HEK293 (cell line): ENCODE measurements at regions not wholly inside any gene's neighbourhood (a gene's known extent, or its start where the extent isn't known, plus 50 kb on each side); places are given as distances from the start of the nearest gene placed in this dataset.

ENCODE experiments used
- CTCF ChIA-PET: fragments of 350-600 bp; formaldehyde crosslinking; extraction: SDS; loops from one replicate; lab custom pipeline; 2021; ENCODE audit warnings: antibody characterized with exemption; lab: Yijun Ruan, JAX
- POLR2A ChIA-PET: fragments of 300-600 bp; formaldehyde crosslinking; extraction: SDS; loops from one replicate; lab custom pipeline; 2020; ENCODE audit warnings: antibody characterized with exemption, inconsistent platforms; lab: Yijun Ruan, JAX
- H3K27ac ChIP-seq: fragments of 200-500 bp; sonication (Bioruptor generic); 2 replicates; pipeline ENCODE4 v1.5.1; 2014; ENCODE audit warnings: low read depth, low read length, control low read depth, inconsistent platforms; ENCODE audit errors: extremely low read depth
- H3K36me3 ChIP-seq, 2 experiments: fragments of 200-500 bp in 1 of 2; sonication (Bioruptor generic) in 1 of 2; 1 replicate in 1 of 2; 2 replicates in 1 of 2; pipeline ENCODE4 v1.5.1; 2014 to 2017; ENCODE audit warnings: inconsistent platforms in 2 of 2, low read length in 2 of 2; ENCODE audit not compliant: control insufficient read depth in 2 of 2, insufficient read depth in 1 of 2
- H3K4me1 ChIP-seq: fragments of 200-500 bp; sonication (Bioruptor generic); 2 replicates; pipeline ENCODE4 v1.5.1; 2014; ENCODE audit warnings: mild to moderate bottlenecking, low read length, inconsistent platforms; ENCODE audit not compliant: control insufficient read depth, insufficient read depth
- H3K4me3 ChIP-seq: 2 replicates; pipeline ENCODE4 v1.5.1; 2011; ENCODE audit warnings: low read depth, mild to moderate bottlenecking, control low read depth, low read length, moderate library complexity
- H3K9me3 ChIP-seq: fragments of 200-500 bp; sonication (Bioruptor generic); 2 replicates; pipeline ENCODE4 v1.5.1; 2014; ENCODE audit warnings: low read depth, low read length, inconsistent platforms; ENCODE audit not compliant: control insufficient read depth, insufficient read depth
- BCL11B ChIP-seq: fragments of 450-650 bp; formaldehyde crosslinking; IDR thresholded peaks from 2 replicates; pipeline ENCODE4 v1.5.1; 2016; ENCODE audit warnings: low read depth, missing biosample characterization, missing genetic modification characterization
- GLI4 ChIP-seq: fragments of 450-650 bp; formaldehyde crosslinking; IDR thresholded peaks from 2 replicates; pipeline ENCODE4 v1.5.1; 2016; ENCODE audit warnings: missing biosample characterization, missing genetic modification characterization
- IKZF3 ChIP-seq: fragments of 450-650 bp; IDR thresholded peaks from 2 replicates; pipeline ENCODE4 v1.5.0; 2018; ENCODE audit warnings: missing biosample characterization, mild to moderate bottlenecking, missing genetic modification characterization, moderate library complexity
- KLF1 ChIP-seq: fragments of 450-650 bp; formaldehyde crosslinking; IDR thresholded peaks from 2 replicates; pipeline ENCODE4 v1.5.1; 2016; ENCODE audit warnings: missing biosample characterization, missing genetic modification characterization
- MYNN ChIP-seq: fragments of 450-650 bp; formaldehyde crosslinking; IDR thresholded peaks from 2 replicates; pipeline ENCODE4 v1.5.1; 2016; ENCODE audit warnings: missing biosample characterization, missing genetic modification characterization, borderline replicate concordance
- PRDM1 ChIP-seq: fragments of 450-650 bp; formaldehyde crosslinking; IDR thresholded peaks from 2 replicates; pipeline ENCODE4; 2016; ENCODE audit warnings: missing biosample characterization, missing genetic modification characterization
- RBAK ChIP-seq: fragments of 450-650 bp; formaldehyde crosslinking; IDR thresholded peaks from 2 replicates; pipeline ENCODE4 v1.5.1; 2016; ENCODE audit warnings: missing biosample characterization, missing genetic modification characterization
- ZIC2 ChIP-seq: fragments of 450-650 bp; formaldehyde crosslinking; IDR thresholded peaks from 2 replicates; pipeline ENCODE4 v1.5.1; 2016; ENCODE audit warnings: missing biosample characterization, missing genetic modification characterization
- ZNF121 ChIP-seq: fragments of 450-650 bp; formaldehyde crosslinking; IDR thresholded peaks from 2 replicates; pipeline ENCODE4 v1.5.1; 2016; ENCODE audit warnings: missing biosample characterization, missing genetic modification characterization
- ZNF157 ChIP-seq: fragments of 450-650 bp; formaldehyde crosslinking; IDR thresholded peaks from 2 replicates; pipeline ENCODE4 v1.5.1; 2016; ENCODE audit warnings: missing biosample characterization, missing genetic modification characterization
- ZNF174 ChIP-seq: fragments of 450-650 bp; formaldehyde crosslinking; IDR thresholded peaks from 2 replicates; pipeline ENCODE4 v1.5.0; 2017; ENCODE audit warnings: missing biosample characterization, mild to moderate bottlenecking, missing genetic modification characterization
- ZNF214 ChIP-seq: fragments of 450-650 bp; formaldehyde crosslinking; IDR thresholded peaks from 2 replicates; pipeline ENCODE4 v1.5.1; 2017; ENCODE audit warnings: missing biosample characterization, mild to moderate bottlenecking, missing genetic modification characterization, borderline replicate concordance
- ZNF221 ChIP-seq: fragments of 450-650 bp; formaldehyde crosslinking; IDR thresholded peaks from 2 replicates; pipeline ENCODE4 v1.5.1; 2017; ENCODE audit warnings: missing biosample characterization, missing genetic modification characterization, borderline replicate concordance
- ZNF223 ChIP-seq: fragments of 450-650 bp; formaldehyde crosslinking; IDR thresholded peaks from 2 replicates; pipeline ENCODE4 v1.5.1; 2016; ENCODE audit warnings: missing biosample characterization, missing genetic modification characterization
- ZNF341 ChIP-seq: fragments of 450-650 bp; formaldehyde crosslinking; IDR thresholded peaks from 2 replicates; pipeline ENCODE4; 2016; ENCODE audit warnings: low read depth, missing biosample characterization, missing genetic modification characterization
- ZNF362 ChIP-seq: fragments of 450-650 bp; formaldehyde crosslinking; IDR thresholded peaks from 2 replicates; pipeline ENCODE4 v1.5.1; 2016; ENCODE audit warnings: missing biosample characterization, missing genetic modification characterization
- ZNF433 ChIP-seq: fragments of 450-650 bp; formaldehyde crosslinking; IDR thresholded peaks from 2 replicates; pipeline ENCODE4 v1.5.1; 2016; ENCODE audit warnings: missing biosample characterization, missing genetic modification characterization, low read depth
- ZNF48 ChIP-seq: fragments of 450-650 bp; formaldehyde crosslinking; IDR thresholded peaks from 2 replicates; pipeline ENCODE4 v1.5.1; 2016; ENCODE audit warnings: missing biosample characterization, missing genetic modification characterization
- ZNF626 ChIP-seq: fragments of 450-650 bp; sonication (Bioruptor Pico); formaldehyde crosslinking; IDR thresholded peaks from 2 replicates; pipeline ENCODE4 v1.5.1; 2018; ENCODE audit warnings: missing biosample characterization, missing genetic modification characterization, inconsistent platforms
- ZNF654 ChIP-seq: fragments of 450-650 bp; formaldehyde crosslinking; IDR thresholded peaks from 2 replicates; pipeline ENCODE4 v1.5.1; 2016; ENCODE audit warnings: low read depth, missing biosample characterization, missing genetic modification characterization
- ZNF664 ChIP-seq: fragments of 450-650 bp; formaldehyde crosslinking; IDR thresholded peaks from 2 replicates; pipeline ENCODE4 v1.5.1; 2016; ENCODE audit warnings: missing biosample characterization, missing genetic modification characterization
- ZNF837 ChIP-seq: fragments of 450-650 bp; formaldehyde crosslinking; IDR thresholded peaks from 2 replicates; pipeline ENCODE4 v1.5.1; 2016; ENCODE audit warnings: missing biosample characterization, missing genetic modification characterization
- ZSCAN30 ChIP-seq: fragments of 450-650 bp; IDR thresholded peaks from 2 replicates; pipeline ENCODE4 v1.5.1; 2018; ENCODE audit warnings: missing biosample characterization, mild to moderate bottlenecking, missing genetic modification characterization, moderate library complexity
- TF ChIP-seq, protein P1 (sequence below): fragments of 450-650 bp; formaldehyde crosslinking; IDR thresholded peaks from 2 replicates; pipeline ENCODE4 v1.5.1; 2016; ENCODE audit warnings: missing biosample characterization, missing genetic modification characterization
- TF ChIP-seq, protein P2 (sequence below): fragments of 450-650 bp; formaldehyde crosslinking; IDR thresholded peaks from 2 replicates; pipeline ENCODE4 v1.5.1; 2017; ENCODE audit warnings: missing biosample characterization, missing genetic modification characterization
- TF ChIP-seq, protein P3 (sequence below): fragments of 450-650 bp; formaldehyde crosslinking; IDR thresholded peaks from 2 replicates; pipeline ENCODE4 v1.5.1; 2017; ENCODE audit warnings: missing biosample characterization, missing genetic modification characterization

- Histone ChIP-seq H3K9me3 (no peaks in the 10 kb centered on the region), H3K4me1 (no peaks in the 10 kb centered on the region; the same call in 1 of the 2 replicates), H3K36me3 (no peaks in the 10 kb centered on the region), H3K27ac (no peak overlapping the region), H3K4me3 (no peak overlapping the region)
- TF ChIP-seq ZSCAN30 (tag by site-specific recombination) (no peak), GLI4 (tag by site-specific recombination) (no peak), IKZF3 (tag by site-specific recombination) (no peak), ZNF214 (no peak), ZNF341 (no peak), ZNF174 (tag by site-specific recombination) (no peak), KLF1 (tag by site-specific recombination) (no peak), PRDM1 (tag by site-specific recombination) (no peak), ZNF221 (tag by site-specific recombination) (no peak), ZNF433 (no peak), ZIC2 (tag by site-specific recombination) (no peak), MYNN (tag by site-specific recombination) (no peak), ZNF223 (tag by site-specific recombination) (no peak), ZNF157 (tag by site-specific recombination) (no peak), ZNF626 (tag by site-specific recombination) (no peak), ZNF837 (tag by site-specific recombination) (no peak), ZNF48 (tag by site-specific recombination) (no peak)
- TF ChIP-seq, protein P1, sequence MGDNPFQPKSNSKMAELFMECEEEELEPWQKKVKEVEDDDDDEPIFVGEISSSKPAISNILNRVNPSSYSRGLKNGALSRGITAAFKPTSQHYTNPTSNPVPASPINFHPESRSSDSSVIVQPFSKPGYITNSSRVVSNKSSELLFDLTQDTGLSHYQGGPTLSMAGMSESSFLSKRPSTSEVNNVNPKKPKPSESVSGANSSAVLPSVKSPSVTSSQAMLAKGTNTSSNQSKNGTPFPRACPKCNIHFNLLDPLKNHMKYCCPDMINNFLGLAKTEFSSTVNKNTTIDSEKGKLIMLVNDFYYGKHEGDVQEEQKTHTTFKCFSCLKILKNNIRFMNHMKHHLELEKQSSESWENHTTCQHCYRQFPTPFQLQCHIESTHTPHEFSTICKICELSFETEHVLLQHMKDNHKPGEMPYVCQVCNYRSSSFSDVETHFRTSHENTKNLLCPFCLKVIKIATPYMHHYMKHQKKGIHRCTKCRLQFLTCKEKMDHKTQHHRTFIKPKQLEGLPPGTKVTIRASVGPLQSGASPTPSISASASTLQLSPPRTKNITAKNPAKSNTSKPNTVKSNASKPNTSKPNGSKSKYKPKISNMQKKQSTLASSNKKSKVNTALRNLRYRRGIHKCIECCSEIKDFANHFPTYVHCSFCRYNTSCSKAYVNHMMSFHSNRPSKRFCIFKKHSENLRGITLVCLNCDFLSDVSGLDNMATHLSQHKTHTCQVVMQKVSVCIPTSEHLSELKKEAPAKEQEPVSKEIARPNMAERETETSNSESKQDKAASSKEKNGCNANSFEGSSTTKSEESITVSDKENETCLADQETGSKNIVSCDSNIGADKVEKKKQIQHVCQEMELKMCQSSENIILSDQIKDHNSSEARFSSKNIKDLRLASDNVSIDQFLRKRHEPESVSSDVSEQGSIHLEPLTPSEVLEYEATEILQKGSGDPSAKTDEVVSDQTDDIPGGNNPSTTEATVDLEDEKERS (tag by site-specific recombination): no peak
- ChIA-PET POLR2A (interaction anchor here (0.6 to 1.1 kb wide), 2 partner anchors 88 to 485 kb away, joined by 3 read pairs; no protein-coding TSS in a partner anchor), CTCF (no interaction called here)
Observed at GRCh38 chr21:43354666-43355065, 72.3 kb downstream of the SIK1 start.

DNA sequence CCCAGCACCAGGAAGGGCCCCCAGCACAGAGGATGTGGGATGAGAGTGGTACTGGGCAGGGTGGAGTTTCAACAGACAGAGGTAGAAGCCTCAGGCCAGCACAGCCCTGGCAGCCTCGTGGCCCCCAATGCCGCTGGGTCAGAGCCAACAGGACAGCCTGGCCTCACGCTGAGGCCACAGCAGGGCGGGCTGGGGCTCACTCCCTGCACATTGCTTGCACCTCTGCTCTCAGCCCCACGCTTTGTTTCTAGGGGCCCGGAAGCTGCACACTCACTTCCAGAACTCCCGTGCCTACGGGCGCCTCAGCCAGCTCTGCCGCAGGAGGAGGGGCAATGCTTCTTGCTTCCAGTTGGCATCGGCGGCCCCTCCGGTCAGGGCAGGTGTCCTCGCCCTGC, 72.9 kb downstream of the SIK1 start:
- no peak overlapping the region for H3K27ac ChIP-seq
- CTCF ChIA-PET: interaction anchor here (0.6 kb wide), 1 partner anchor 364 kb away, joined by 4 read pairs; no protein-coding TSS in a partner anchor
- H3K4me3 ChIP-seq: no peak overlapping the region

More for the DNA sequence above, 72.9 kb downstream of the SIK1 start:
- Histone ChIP-seq H3K4me1 (no peaks in the 10 kb centered on the region), H3K9me3 (no peaks in the 10 kb centered on the region), H3K36me3 (no peaks in the 10 kb centered on the region)
- TF ChIP-seq ZNF664 (tag by site-specific recombination): no peak
- no peak for TF ChIP-seq ZNF174 (tag by site-specific recombination)
- no peak for TF ChIP-seq ZNF121 (tag by site-specific recombination)
- no peak for TF ChIP-seq ZNF626 (tag by site-specific recombination)
- TF ChIP-seq, protein P2, sequence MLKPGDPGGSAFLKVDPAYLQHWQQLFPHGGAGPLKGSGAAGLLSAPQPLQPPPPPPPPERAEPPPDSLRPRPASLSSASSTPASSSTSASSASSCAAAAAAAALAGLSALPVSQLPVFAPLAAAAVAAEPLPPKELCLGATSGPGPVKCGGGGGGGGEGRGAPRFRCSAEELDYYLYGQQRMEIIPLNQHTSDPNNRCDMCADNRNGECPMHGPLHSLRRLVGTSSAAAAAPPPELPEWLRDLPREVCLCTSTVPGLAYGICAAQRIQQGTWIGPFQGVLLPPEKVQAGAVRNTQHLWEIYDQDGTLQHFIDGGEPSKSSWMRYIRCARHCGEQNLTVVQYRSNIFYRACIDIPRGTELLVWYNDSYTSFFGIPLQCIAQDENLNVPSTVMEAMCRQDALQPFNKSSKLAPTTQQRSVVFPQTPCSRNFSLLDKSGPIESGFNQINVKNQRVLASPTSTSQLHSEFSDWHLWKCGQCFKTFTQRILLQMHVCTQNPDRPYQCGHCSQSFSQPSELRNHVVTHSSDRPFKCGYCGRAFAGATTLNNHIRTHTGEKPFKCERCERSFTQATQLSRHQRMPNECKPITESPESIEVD (tag by site-specific recombination): no peak
- TF ChIP-seq ZNF654 (tag by site-specific recombination): no peak
- no peak for TF ChIP-seq BCL11B
- no peak for TF ChIP-seq RBAK (tag by site-specific recombination)
- no peak for TF ChIP-seq ZNF362
- TF ChIP-seq, protein P3, sequence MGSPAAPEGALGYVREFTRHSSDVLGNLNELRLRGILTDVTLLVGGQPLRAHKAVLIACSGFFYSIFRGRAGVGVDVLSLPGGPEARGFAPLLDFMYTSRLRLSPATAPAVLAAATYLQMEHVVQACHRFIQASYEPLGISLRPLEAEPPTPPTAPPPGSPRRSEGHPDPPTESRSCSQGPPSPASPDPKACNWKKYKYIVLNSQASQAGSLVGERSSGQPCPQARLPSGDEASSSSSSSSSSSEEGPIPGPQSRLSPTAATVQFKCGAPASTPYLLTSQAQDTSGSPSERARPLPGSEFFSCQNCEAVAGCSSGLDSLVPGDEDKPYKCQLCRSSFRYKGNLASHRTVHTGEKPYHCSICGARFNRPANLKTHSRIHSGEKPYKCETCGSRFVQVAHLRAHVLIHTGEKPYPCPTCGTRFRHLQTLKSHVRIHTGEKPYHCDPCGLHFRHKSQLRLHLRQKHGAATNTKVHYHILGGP: no peak
- POLR2A ChIA-PET: no interaction called here
